ENCODE measurements at regions not wholly inside any gene's neighbourhood (a gene's known extent, or its start where the extent isn't known, plus 50 kb on each side); places are given as distances from the start of the nearest gene placed in this dataset.

- Mint-ChIP-seq H3K36me3 (no peaks in the 10 kb centered on the region), H3K27ac (no peak overlapping the region), H3K4me1 (no peaks in the 10 kb centered on the region), H3K27me3 (ENCODE audit: low read depth in 3 of 3) (peaks cover 0 to 1% (median 0%) of the 10 kb centered on the region in 3 donors), H3K4me3 (no peak overlapping the region), H3K9me3 (peaks cover 0 to 7% (median 0%) of the 10 kb centered on the region in 7 donors)
- H3K4me2 ChIP-seq (replicated peaks; ENCODE audit: extremely low read depth, low read length, poor library complexity, severe bottlenecking) = no peak overlapping the region
- TF ChIP-seq, protein P1, sequence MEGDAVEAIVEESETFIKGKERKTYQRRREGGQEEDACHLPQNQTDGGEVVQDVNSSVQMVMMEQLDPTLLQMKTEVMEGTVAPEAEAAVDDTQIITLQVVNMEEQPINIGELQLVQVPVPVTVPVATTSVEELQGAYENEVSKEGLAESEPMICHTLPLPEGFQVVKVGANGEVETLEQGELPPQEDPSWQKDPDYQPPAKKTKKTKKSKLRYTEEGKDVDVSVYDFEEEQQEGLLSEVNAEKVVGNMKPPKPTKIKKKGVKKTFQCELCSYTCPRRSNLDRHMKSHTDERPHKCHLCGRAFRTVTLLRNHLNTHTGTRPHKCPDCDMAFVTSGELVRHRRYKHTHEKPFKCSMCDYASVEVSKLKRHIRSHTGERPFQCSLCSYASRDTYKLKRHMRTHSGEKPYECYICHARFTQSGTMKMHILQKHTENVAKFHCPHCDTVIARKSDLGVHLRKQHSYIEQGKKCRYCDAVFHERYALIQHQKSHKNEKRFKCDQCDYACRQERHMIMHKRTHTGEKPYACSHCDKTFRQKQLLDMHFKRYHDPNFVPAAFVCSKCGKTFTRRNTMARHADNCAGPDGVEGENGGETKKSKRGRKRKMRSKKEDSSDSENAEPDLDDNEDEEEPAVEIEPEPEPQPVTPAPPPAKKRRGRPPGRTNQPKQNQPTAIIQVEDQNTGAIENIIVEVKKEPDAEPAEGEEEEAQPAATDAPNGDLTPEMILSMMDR (IDR thresholded peaks at IDR 0.05) = no peak
- no peaks in the 10 kb centered on the region for H3K36me3 ChIP-seq (replicated peaks in 1 of 2; ENCODE audit: control insufficient read depth in 1 of 2, insufficient read depth in 2 of 2, low read length in 2 of 2)
- H3K27me3 ChIP-seq (ENCODE audit: control insufficient read depth in 2 of 2, insufficient read depth in 2 of 2, low read length in 2 of 2) = peaks cover 0 to 2% of the 10 kb centered on the region in 2 donors
- WGBS (ENCODE audit: insufficient coverage) = 75% methylated on average over 3 of the region's 3 CpGs
- H3K4me3 ChIP-seq (replicated peaks in 1 of 3; ENCODE audit: low read depth in 2 of 3, low read length in 3 of 3) = no peak overlapping the region
- H3K9ac ChIP-seq (ENCODE audit: insufficient read depth, low read length, poor library complexity, severe bottlenecking) = no peak overlapping the region
- no peaks in the 10 kb centered on the region for H3K79me2 ChIP-seq (ENCODE audit: insufficient read depth, low read length)
- no peaks in the 10 kb centered on the region for H3K9me3 ChIP-seq (replicated peaks in 1 of 2; ENCODE audit: control insufficient read depth in 1 of 2, insufficient read depth in 1 of 2, low read length in 2 of 2)
- no peak for DNase-seq
- H2AFZ ChIP-seq (ENCODE audit: insufficient read depth, low read depth, low read length, poor library complexity, severe bottlenecking) = no peak overlapping the region
- H4K20me1 ChIP-seq (ENCODE audit: insufficient read depth, low read length) = no peaks in the 10 kb centered on the region
- no peak overlapping the region for H3K27ac ChIP-seq (ENCODE audit: low read depth in 1 of 2, low read length in 2 of 2)
- intact Hi-C loops (cut with micrococcal nuclease) = no loop called here
- no peaks in the 10 kb centered on the region for H3K4me1 ChIP-seq (ENCODE audit: control insufficient read depth in 1 of 2, insufficient read depth in 2 of 2, low read length in 2 of 2)
Observed at GRCh38 chr20:39216195-39216594, 254.1 kb downstream of the DHX35 start.

DNA sequence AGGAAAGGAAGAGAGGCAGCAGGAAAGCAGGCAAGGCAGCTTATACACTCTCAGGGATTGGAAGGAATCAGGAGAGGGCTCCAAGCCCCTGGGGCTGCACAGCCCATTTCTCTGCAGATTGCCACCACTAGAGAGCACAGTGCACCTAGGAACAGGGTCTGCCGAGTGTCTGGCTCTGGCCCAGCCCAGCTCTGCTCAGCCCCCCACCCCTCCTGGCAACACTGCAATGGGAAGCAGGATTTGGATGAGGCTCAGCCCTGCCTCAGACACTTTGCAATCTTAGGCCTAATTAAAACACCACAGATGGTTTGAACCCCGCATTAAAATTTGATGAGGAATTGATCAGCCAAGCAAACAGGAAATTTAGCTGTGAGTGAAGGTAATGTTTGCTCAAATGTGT is 252.7 kb downstream of the DHX35 start:
- H3K27ac ChIP-seq (ENCODE audit: low read depth in 1 of 2, low read length in 2 of 2) = no peak overlapping the region
- no peaks in the 10 kb centered on the region for H3K36me3 Mint-ChIP-seq
- TF ChIP-seq, protein P1 (IDR thresholded peaks at IDR 0.05) = no peak
- H3K36me3 ChIP-seq (replicated peaks in 1 of 2; ENCODE audit: control insufficient read depth in 1 of 2, insufficient read depth in 2 of 2, low read length in 2 of 2) = no peaks in the 10 kb centered on the region
- H3K27me3 ChIP-seq (ENCODE audit: control insufficient read depth in 2 of 2, insufficient read depth in 2 of 2, low read length in 2 of 2) = peaks cover 0 to 2% of the 10 kb centered on the region in 2 donors
- DNase-seq = no peak
- H3K4me1 Mint-ChIP-seq = no peaks in the 10 kb centered on the region
- H3K9ac ChIP-seq (ENCODE audit: insufficient read depth, low read length, poor library complexity, severe bottlenecking) = no peak overlapping the region
- no peak overlapping the region for H3K4me3 ChIP-seq (replicated peaks in 1 of 3; ENCODE audit: low read depth in 2 of 3, low read length in 3 of 3)
- no peak overlapping the region for H3K4me3 Mint-ChIP-seq
- H2AFZ ChIP-seq (ENCODE audit: insufficient read depth, low read depth, low read length, poor library complexity, severe bottlenecking) = no peak overlapping the region
- no peaks in the 10 kb centered on the region for H3K79me2 ChIP-seq (ENCODE audit: insufficient read depth, low read length)
- no peak overlapping the region for H3K27ac Mint-ChIP-seq
- H3K9me3 ChIP-seq (replicated peaks in 1 of 2; ENCODE audit: control insufficient read depth in 1 of 2, insufficient read depth in 1 of 2, low read length in 2 of 2) = no peaks in the 10 kb centered on the region
- H4K20me1 ChIP-seq (ENCODE audit: insufficient read depth, low read length) = no peaks in the 10 kb centered on the region
- intact Hi-C loops (cut with micrococcal nuclease) = no loop called here
- no peak overlapping the region for H3K4me2 ChIP-seq (replicated peaks; ENCODE audit: extremely low read depth, low read length, poor library complexity, severe bottlenecking)
- 56% methylated on average over 1 of the region's 2 CpGs for WGBS (ENCODE audit: insufficient coverage)
- H3K9me3 Mint-ChIP-seq = peaks cover 0 to 7% (median 0%) of the 10 kb centered on the region in 7 donors
- H3K27me3 Mint-ChIP-seq (ENCODE audit: low read depth in 3 of 3) = peaks cover 0 to under 1% (median under 1%) of the 10 kb centered on the region in 3 donors
- no peaks in the 10 kb centered on the region for H3K4me1 ChIP-seq (ENCODE audit: control insufficient read depth in 1 of 2, insufficient read depth in 2 of 2, low read length in 2 of 2)
